HG03280 (cell line): ENCODE measurements at regions not wholly inside any gene's neighbourhood (a gene's known extent, or its start where the extent isn't known, plus 50 kb on each side); places are given as distances from the start of the nearest gene placed in this dataset.
"Not testable (repeated sequence)": the region's sequence is repeated elsewhere in the genome, so short reads cannot be mapped to it uniquely, and the experiment has no call there.

Experiments used
- ATAC-seq: cut with Tn5 transposase; IDR thresholded peaks from one replicate; pipeline ENCODE4 v1.9.1; 2021; ENCODE audit warnings: mild to moderate bottlenecking, moderate library complexity; ENCODE audit not compliant: unreplicated experiment

DNA sequence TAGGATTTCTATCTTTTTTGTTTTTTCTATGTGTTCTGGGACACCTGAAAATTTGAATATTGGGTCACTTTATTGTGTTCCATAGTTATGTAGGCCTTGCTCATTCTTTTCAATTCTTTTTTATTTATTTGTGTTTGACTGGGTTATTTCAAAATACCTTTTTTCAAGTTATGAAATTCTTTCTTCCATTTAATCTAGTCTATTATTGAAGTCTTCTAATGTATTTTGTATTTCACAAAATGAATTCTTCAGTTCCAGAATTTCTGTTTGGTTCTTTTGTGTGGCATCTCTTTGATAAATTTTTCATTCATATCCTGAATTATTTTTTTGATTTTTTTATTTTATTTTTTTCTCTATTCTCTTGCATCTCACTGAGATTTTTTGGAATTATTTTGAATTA lies 628.8 kb downstream of the NR2F1-AS1 start:
- no peak for ATAC-seq

DNA sequence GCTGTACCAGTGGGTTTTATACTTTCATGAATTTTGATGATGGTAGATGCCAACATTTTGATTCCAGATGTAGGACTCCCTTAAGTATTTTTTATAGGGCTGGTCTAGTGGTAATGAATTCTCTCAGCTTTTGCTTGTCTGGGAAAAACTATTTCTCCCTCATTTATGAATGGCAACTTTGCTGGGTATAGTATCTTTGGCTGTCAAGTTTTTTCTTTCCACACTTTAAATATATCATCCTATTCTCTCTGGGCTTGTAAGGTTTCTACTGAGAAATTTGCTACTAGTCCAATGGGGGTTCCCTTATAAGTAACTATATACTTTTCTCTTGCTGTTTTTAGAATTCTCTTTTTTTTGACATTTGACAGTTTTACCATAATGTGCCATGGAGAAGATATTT lies 629.3 kb downstream of the NR2F1-AS1 start:
- no peak for ATAC-seq

DNA sequence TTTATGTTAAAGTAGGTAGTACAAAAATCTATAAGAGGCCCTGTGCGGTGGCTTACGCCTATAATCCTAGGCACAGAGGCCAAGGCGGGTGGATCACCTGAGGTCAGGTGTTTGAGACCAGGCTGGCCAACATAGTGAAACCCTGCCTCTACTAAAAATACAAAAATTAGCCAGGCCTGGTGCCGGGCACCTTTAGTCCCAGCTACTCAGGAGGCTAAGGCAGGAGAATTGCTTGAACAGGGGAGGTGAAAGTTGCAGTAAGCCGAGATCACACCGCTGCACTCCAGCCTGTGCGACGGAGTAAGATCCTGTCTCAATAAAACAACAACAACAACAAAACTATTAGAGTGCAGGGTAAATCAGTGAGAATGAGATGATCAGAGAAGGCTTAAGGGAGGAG lies 634.5 kb downstream of the NR2F1-AS1 start:
- no peak for ATAC-seq

DNA sequence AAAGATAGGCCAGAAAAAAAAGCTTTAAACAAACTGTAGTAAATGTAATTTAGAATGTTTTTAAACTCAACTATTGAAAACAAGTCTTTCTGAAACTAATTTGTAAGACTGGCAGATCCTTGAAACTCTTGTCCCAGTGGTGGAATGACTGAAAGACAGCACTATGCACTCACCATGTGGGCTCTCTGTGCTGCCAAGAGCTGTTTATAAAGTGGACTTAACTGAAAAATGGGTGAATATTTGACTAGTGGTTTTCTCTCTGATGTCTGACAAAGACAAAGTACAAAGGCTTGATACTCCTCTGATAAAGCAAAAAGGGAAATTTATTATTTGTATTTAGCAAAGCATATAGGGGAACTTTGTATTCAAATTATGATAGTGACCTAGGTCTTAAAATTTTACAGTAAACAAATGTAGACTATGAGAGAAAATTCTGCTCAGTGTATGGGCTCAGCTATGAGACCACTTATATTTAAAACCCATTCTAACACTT lies 635.4 kb downstream of the NR2F1-AS1 start:
- ATAC-seq = no peak

DNA sequence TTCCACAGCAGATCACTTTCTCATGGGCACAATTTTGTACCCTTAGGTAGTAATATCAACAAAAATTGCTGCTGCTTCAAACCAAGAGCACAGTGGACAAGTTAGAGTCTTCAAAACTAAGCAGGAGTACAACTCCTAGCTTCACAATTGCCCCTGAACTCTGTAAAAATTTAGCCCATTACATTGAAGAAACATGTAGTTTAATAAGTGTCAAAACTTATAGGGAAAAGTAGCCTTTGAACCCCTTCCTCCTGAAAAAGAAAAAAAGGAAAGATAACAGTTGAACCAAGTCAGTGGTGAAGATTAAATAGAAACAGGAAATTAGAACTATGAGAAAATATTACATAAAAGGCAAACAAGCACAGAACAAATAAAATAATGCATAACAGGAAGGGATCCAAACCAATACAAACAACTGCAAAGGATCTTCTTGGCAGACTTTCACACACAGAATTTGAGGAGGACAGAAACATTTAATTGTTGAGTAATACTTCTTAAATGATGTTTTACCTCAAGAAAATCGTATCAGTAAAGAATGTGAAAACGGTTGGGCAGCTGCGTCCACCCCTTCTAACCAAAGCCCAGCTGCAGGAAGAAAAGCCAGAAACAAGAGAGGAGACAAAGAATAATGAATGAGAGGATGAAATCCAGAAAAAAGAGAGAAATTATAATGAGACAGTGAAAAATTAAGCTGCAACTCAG lies 636.0 kb downstream of the NR2F1-AS1 start:
- ATAC-seq = no peak

DNA sequence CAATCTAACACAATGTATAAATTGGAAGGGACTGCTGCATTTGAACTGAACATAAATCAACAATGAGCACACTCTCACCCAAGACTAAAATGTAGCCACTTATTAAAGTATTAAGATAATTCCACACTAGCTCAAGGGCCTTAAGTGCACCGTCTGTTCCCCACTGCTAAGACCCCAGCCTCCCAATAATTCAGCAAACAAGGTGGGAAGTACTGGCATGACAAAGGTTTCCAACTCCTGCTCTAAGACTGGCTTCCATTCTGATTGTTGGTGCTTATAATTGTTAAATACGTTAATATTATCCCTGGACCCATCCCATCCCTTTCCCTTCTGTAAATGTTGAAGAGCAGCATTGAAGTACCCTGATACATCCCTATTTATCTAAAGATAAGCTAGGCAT lies 636.7 kb downstream of the NR2F1-AS1 start:
- no peak for ATAC-seq

DNA sequence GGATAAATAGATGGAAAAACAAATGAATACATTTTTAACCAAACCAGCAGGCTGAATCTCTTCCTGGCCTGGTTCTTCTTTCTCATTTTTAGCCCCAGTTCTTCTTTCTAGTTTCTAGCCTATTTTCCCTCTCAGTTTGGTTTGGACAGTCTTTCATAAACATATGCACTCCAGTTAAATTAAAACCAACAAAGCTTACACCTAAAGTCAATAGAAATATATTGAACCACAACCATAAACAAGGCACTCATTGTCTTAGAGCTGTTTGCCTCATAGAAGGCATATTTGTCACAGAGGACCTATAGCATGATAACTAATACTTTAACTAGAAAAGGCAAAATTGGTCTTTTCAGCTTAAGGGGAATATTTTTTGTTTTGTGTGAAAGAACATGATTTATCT lies 638.3 kb downstream of the NR2F1-AS1 start:
- ATAC-seq = no peak

DNA sequence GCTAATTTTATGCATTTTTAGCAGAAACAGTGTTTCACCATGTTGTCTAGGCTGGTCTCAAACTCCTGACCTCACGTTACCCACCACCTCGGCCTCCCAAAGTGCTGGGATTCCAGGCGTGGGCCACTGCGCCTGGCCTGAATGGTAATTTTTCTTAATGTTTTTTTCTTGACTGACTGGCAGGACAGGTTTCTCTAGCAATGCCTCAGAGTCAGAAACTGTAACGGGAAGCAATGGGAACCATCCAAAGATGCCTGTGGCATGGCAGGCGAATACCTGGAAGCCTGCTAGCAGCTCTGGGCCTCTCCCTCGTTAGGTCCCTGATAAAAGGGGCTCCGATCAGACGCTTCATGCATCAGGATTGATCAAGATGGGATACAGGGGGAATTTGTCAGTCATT lies 639.2 kb downstream of the NR2F1-AS1 start:
- no peak for ATAC-seq

DNA sequence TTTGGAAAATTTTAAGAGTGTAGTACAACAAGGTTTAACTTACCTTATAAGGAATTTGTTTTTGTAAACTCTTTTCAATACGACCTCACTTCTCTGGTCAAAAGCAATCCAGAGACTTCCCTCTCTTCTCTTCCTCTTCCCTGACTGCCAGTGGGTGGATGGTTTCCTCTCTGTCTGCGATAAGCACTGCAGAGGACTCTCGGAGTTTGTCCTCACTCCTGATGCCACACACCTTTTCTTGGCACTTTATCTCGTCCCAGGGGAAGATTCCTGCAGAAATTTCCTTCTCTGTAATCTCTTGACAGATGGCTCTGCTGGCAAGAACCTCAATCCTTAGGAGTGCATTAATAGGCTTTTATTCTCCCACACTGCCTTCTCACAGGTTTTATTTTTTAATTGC lies 641.6 kb downstream of the NR2F1-AS1 start:
- no peak for ATAC-seq

DNA sequence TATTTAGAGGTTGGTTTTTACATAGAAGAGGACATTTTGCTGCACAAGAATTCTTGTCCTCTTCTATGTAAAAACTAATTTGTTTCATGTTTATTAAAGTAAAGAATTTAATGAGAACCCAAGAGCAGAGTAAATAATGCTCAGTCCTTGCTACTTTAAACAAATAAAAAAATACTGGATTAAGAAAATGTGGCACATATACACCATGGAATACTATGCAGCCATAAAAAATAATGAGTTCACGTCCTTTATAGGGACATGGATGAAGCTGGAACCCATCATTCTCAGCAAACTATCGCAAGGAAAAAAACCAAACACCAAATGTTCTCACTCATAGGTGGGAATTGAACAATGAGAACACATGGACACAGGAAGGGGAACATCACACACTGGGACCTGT lies 643.6 kb downstream of the NR2F1-AS1 start:
- ATAC-seq = not testable (repeated sequence)

DNA sequence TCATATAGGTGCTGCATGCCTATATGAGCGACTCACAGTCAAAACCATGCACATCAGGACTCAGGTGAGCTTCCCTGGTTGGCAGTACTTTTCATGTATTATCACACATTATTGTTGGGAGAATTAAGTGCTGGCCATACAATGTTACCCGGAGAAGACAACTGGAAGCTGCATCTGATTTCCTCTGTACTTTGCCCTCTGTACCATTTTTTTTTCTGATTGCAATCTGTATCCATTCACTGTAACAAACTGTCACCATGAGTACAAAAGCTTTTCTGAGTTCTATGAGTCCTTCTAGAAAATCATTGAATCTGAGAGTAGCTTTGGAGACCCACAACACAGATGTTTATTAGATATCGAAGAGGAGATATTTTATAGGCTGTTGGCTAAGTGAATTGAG lies 651.0 kb downstream of the NR2F1-AS1 start:
- no peak for ATAC-seq

DNA sequence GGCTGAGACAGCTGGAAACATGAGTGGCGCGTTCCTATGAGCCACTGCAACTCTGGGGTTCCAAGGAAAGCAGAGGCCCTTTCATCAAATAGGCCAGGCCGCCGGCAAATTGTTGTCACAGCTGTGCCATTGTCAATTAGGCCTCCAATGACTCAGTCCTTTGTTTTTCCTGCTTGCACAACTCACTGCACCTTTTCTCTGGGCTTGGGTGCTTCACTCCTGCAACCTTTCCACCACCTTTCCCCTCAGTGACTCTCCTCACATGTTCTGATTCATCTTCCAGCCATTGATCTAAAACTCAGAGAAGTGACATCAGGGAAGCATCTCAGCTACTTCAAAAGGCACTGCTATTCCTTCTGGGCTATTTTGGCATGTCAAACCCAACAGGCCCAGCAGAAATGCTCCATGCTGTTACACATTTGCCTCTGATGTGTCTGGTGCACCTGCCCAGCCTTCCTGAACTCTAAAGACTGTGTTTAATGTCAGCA lies 653.7 kb downstream of the NR2F1-AS1 start:
- no peak for ATAC-seq

DNA sequence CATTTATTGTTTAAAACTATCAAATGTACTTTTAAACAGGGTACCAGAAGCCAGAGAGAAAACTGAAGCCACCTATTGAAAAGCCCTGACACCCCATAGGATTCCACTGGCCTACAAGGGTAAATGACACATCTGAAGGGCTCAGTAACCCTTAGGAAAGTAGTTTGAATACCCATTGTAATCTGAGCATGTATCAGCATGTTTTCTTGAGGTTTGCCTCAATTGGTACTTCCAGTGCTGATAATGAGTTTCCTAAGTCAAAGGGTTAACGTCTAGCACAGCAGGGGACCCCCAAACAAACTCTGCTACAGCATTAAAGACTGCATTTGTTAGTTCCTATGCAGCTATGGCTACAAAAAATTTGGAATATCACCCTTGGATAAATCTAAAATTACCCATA lies 657.1 kb downstream of the NR2F1-AS1 start:
- no peak for ATAC-seq

DNA sequence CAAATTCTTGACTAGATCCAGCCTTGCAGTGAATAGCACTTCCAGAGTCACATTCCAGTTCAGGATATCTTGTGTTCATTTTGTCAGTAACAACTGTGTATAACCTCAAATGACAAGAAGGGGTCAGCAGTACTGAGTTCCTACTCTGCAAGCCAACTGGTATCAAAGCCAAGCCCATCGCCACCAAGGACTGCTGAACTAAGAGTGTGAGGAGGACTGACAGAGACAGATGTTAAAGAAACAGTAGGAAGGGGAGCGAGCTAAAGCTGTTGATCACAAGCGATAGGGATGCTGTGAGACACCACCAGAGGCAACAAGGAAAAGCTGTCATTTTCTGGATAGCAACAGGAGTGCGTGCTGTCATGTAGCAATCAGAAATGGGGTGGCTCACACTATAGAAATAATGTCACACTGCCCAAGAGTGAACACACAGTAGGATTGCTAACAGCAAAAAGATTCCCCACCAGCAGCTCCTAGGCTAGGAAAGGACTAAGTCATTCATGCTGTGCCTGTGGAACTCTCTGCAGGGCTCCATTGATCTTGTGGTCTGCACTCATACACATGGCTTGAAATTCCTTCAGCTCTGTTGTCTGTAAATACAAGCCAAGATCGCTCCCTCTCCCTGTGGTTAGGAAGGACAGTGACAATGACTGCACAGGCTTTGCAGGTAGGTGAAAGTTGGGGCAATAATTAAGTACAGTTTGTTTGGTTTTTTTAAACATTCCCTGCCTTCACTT lies 658.6 kb downstream of the NR2F1-AS1 start:
- ATAC-seq = no peak

DNA sequence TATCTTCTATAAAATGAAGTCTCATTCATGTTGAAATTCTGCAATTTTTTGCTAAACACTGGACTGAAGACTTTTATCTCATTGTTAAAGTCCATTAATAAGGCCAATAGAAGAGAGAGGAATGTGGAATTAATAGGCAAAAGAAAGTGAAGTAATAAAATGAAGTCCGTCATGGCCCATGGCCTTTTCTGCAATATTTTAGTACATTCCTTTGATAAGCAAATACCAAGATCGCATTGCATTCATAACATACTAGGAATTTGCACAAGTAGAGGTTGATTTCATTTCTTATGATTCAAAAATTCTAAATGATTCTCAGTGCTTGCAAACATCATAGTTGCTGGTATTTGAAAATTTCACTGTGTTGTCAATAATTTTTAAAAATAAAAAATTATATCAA lies 664.0 kb downstream of the NR2F1-AS1 start:
- no peak for ATAC-seq

DNA sequence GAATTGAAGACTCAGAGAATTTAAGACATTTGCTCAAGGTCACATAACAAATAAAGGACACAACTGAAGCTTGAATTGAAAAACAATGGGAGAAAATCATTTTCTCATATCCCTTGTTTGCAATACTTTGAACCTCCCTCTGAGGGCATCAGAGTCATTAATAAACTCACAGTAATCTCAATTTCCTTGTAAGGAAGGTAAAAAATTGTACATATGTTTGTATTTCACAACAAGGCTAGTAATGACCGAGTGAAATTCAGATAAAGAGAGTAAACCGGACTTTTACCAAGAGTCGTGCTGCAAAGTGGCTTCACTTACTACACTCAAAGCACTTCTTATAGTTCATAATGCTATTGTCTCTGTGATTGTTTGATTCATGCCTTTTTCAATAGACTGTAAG lies 665.0 kb downstream of the NR2F1-AS1 start:
- ATAC-seq = no peak

DNA sequence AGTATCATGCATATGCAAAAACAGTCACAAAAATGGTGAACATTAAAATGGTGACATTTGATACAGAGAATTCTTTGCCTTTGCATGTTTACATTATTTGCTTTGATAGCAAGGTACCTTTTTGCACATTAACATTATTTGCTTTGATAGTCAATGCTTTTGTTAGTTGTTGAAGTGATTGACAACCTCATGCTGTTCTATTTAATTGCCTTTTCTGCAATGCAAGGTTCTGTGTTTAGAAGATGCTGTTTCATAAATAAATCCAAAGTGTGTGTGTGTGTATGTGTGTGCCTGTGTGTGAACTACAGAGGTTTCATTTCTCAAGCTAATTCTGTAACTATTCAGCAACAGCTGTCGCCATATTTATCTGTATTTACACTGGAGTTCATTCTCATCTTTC lies 668.7 kb downstream of the NR2F1-AS1 start:
- ATAC-seq = no peak

DNA sequence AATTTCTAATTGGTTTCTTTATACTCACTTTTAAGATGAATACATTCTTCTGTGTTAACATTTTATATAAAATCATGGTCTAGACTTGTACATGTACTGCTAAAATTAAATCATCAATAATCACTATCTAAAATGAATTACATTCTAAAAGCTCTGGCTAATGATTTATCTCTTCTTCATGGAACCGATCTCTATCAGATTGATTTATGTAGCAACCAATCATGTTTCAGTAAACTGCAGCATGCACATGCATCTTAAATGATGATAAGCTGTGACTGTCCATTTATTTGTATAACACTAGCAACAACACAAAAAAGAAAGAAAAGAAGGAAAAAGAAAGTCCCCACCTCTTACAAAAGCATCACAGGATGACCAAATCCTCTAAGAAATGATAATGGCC lies 669.2 kb downstream of the NR2F1-AS1 start:
- no peak for ATAC-seq

DNA sequence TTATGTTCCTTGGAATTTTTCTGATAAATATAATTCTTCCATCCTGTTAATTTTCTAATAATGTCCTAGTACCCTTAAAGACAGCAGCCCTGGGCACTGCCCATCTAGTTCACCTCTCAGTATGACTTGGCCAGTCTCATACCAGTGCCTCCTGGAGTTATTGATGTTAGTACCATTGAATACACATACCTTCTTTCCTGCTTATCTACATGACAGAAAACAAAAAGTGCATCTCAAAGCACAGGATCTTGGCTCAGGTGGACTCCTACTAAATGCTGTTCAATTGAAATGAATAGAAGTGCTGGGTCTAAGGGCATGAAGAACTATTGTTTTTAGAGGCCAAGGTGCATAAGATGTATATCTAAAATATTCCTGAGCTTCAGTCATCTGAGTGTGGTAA lies 669.7 kb downstream of the NR2F1-AS1 start:
- ATAC-seq = no peak

DNA sequence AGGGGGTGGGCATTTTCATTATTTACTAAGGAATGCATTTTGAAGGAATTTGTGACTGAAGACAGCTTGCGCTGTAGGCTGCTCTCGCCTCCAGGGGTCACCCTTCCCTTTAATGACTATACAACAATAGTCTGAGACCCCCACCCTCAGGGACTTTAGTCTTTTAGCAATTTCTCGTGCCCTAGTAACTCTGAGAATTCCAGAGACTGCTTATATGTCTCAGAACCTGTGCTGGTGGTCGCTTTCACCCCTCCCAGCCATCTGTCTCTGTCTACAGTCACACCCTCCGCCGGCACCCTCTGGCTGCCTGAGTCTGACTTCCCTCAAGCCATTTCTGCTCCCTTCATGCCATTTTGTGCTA lies 671.4 kb downstream of the NR2F1-AS1 start:
- ATAC-seq = no peak

DNA sequence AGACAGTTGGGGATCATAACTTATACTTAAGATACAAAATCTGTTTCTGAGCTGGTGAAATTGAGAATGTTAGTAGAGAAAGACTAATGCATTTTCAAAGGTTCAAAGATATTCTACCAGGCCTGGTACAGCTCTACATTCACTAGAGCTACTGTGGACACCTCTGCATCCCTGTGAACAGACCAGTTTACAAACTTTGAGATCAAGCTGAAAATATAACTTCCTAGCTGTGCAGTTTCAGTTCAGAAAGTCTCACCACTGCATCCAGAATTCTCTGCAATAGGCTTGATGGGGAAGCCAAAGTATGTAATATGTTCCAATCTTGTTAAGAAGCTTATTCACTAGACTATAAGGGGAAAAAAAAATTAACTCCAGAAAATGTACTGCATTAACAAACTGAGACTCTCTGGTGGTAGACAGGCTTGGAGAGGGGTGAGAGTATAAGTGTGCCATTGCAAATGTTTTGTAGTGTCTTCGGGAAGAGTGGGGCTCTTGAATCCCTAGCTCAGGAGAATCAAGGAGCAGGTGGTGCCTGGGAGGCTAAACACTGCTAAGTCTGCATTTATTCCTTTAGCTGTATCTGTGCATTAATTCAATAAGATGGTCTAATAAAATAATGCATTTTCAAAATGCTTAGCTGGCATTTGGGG lies 671.9 kb downstream of the NR2F1-AS1 start:
- ATAC-seq = no peak
